AG10803 (cell line): ENCODE measurements at regions not wholly inside any gene's neighbourhood (a gene's known extent, or its start where the extent isn't known, plus 50 kb on each side); places are given as distances from the start of the nearest gene placed in this dataset.

Experiments used
- DNase-seq: peaks from one replicate; pipeline ENCODE4 v3.0.0; 2010; ENCODE audit warnings: low read depth
- H3K4me3 ChIP-seq: 2 replicates; pipeline ENCODE4 v1.5.1; 2011; ENCODE audit warnings: mild to moderate bottlenecking, low read length, control low read depth
- CTCF ChIP-seq: conservative IDR thresholded peaks from 2 replicates; pipeline ENCODE4 v1.5.1; 2011; ENCODE audit warnings: mild to moderate bottlenecking, low read length, control low read depth, inconsistent platforms

- no peak for DNase-seq
- TF ChIP-seq CTCF = no peak
- no peak overlapping the region for H3K4me3 ChIP-seq
These were observed 229.0 kb upstream of the SP4 start for GRCh38 chr7:21198921-21199320.

GRCh38 chr7:21200503-21200902, 227.4 kb upstream of the SP4 start:
- H3K4me3 ChIP-seq = no peak overlapping the region
- TF ChIP-seq CTCF = no peak
- no peak for DNase-seq

- H3K4me3 ChIP-seq = no peak overlapping the region
- no peak for TF ChIP-seq CTCF
- no peak for DNase-seq
These were observed 213.2 kb upstream of the SP4 start for GRCh38 chr7:21214657-21215056.

- no peak for TF ChIP-seq CTCF
- no peak overlapping the region for H3K4me3 ChIP-seq
- no peak for DNase-seq
These were observed 212.6 kb upstream of the SP4 start for GRCh38 chr7:21215307-21215706.

GRCh38 chr7:21217365-21217764, 210.5 kb upstream of the SP4 start:
- DNase-seq = no peak
- H3K4me3 ChIP-seq = no peak overlapping the region
- no peak for TF ChIP-seq CTCF

GRCh38 chr7:21218155-21218554, 209.7 kb upstream of the SP4 start:
- DNase-seq = no peak
- TF ChIP-seq CTCF = no peak
- H3K4me3 ChIP-seq = no peak overlapping the region

GRCh38 chr7:21221130-21221529, 206.8 kb upstream of the SP4 start:
- TF ChIP-seq CTCF = no peak
- no peak for DNase-seq

More at GRCh38 chr7:21221130-21221529, 206.8 kb upstream of the SP4 start:
- no peak overlapping the region for H3K4me3 ChIP-seq
